Endodermal cell (in vitro differentiated cells): ENCODE measurements at regions not wholly inside any gene's neighbourhood (a gene's known extent, or its start where the extent isn't known, plus 50 kb on each side); places are given as distances from the start of the nearest gene placed in this dataset.

Source experiments
- DNase-seq: peaks from one replicate; pipeline ENCODE4 v3.0.0-alpha.2; 2017
- H3K27ac ChIP-seq: 2 replicates; pipeline ENCODE4 v1.5.1; 2013; ENCODE audit warnings: mild to moderate bottlenecking, low read depth, low read length, moderate library complexity
- H3K27me3 ChIP-seq: 2 replicates; pipeline ENCODE4 v1.6.1; 2013; ENCODE audit warnings: mild to moderate bottlenecking, low read length, moderate library complexity; ENCODE audit not compliant: insufficient read depth, control insufficient read depth, poor library complexity, severe bottlenecking
- H3K36me3 ChIP-seq: 2 replicates; pipeline ENCODE4 v1.7.0; 2013; ENCODE audit warnings: mild to moderate bottlenecking, low read length, moderate library complexity; ENCODE audit not compliant: control insufficient read depth, insufficient read depth
- H3K4me1 ChIP-seq: one replicate; pipeline ENCODE4 v1.7.0; 2013; ENCODE audit warnings: low read length; ENCODE audit not compliant: control insufficient read depth, insufficient read depth
- H3K4me3 ChIP-seq: 2 replicates; pipeline ENCODE4 v1.5.1; 2013; ENCODE audit warnings: mild to moderate bottlenecking, low read length, moderate library complexity
- H3K9ac ChIP-seq: 2 replicates; pipeline ENCODE4 v1.6.1; 2013; ENCODE audit warnings: mild to moderate bottlenecking, low read length, moderate library complexity; ENCODE audit not compliant: poor library complexity, severe bottlenecking; ENCODE audit errors: extremely low read depth
- H3K9me3 ChIP-seq: 2 replicates; pipeline ENCODE4 v1.6.1; 2013; ENCODE audit warnings: mild to moderate bottlenecking, low read length, moderate library complexity; ENCODE audit not compliant: control insufficient read depth
- H3K27ac Mint-ChIP-seq: 2 replicates; pipeline ENCODE4 v1.8.0; 2020; ENCODE audit warnings: mixed read lengths
- H3K27me3 Mint-ChIP-seq: 2 replicates; pipeline ENCODE4 v1.8.0; 2021; ENCODE audit warnings: mild to moderate bottlenecking, mixed read lengths; ENCODE audit not compliant: insufficient read depth
- H3K36me3 Mint-ChIP-seq: 2 replicates; pipeline ENCODE4 v1.8.0; 2020; ENCODE audit warnings: low read depth, mixed read lengths
- H3K4me1 Mint-ChIP-seq: 2 replicates; pipeline ENCODE4 v1.8.0; 2020; ENCODE audit warnings: mixed read lengths
- H3K4me3 Mint-ChIP-seq: 2 replicates; pipeline ENCODE4 v1.8.0; 2020; ENCODE audit warnings: mild to moderate bottlenecking, moderate library complexity, mixed read lengths
- H3K9me3 Mint-ChIP-seq: 2 replicates; pipeline ENCODE4 v1.8.0; 2020; ENCODE audit warnings: mild to moderate bottlenecking, mixed read lengths
- CTCF ChIP-seq: fragments of 200-600 bp; sonication (generic); conservative IDR thresholded peaks from 2 replicates; pipeline ENCODE4 v1.5.0; 2021; ENCODE audit warnings: antibody characterized with exemption, mild to moderate bottlenecking
- WGBS, 2 experiments: methylation state at CpG; one replicate each; pipeline versions ENCODE4 v1.1.5 to v1.1.7; 2013; ENCODE audit warnings: missing lambda C conversion rate in 2 of 2, mixed read lengths in 1 of 2; ENCODE audit not compliant: insufficient coverage in 1 of 2, insufficient read length in 1 of 2; 5-methylcytosine and 5-hydroxymethylcytosine counted together

- no peak overlapping the region for H3K4me3 ChIP-seq
- WGBS, 2 experiments, result 64 to 78% methylated on average over 3 to 5 of the region's 6 CpGs
- no peak overlapping the region for H3K9ac ChIP-seq
- no peak overlapping the region for H3K27ac ChIP-seq
- H3K36me3 Mint-ChIP-seq, result no peaks in the 10 kb centered on the region
- H3K4me1 Mint-ChIP-seq, result peaks cover 2% of the 10 kb centered on the region
- no peaks in the 10 kb centered on the region for H3K4me1 ChIP-seq
- peak; percentile 76 for TF ChIP-seq CTCF
- H3K9me3 Mint-ChIP-seq, result no peaks in the 10 kb centered on the region
- DNase-seq, result peak; percentile 87
- peaks cover 5% of the 10 kb centered on the region for H3K27me3 Mint-ChIP-seq
- no peak overlapping the region for H3K27ac Mint-ChIP-seq
- H3K36me3 ChIP-seq, result no peaks in the 10 kb centered on the region
- no peaks in the 10 kb centered on the region for H3K27me3 ChIP-seq
- no peak overlapping the region for H3K4me3 Mint-ChIP-seq
- no peaks in the 10 kb centered on the region for H3K9me3 ChIP-seq
These were observed 362.1 kb upstream of the STXBP6 start for GRCh38 chr14:25411781-25412757.

GRCh38 chr14:25406818-25407217 lies 356.9 kb upstream of the STXBP6 start:
- H3K9me3 ChIP-seq, result no peaks in the 10 kb centered on the region
- no peak overlapping the region for H3K27ac ChIP-seq
- H3K4me3 ChIP-seq, result no peak overlapping the region
- H3K27me3 ChIP-seq, result peaks cover under 1% of the 10 kb centered on the region
- no peak overlapping the region for H3K27ac Mint-ChIP-seq
- peaks cover 5% of the 10 kb centered on the region for H3K27me3 Mint-ChIP-seq
- no peaks in the 10 kb centered on the region for H3K4me1 ChIP-seq
- DNase-seq, result peak; percentile 81
- H3K36me3 ChIP-seq, result no peaks in the 10 kb centered on the region
- H3K9ac ChIP-seq, result no peak overlapping the region
- H3K4me3 Mint-ChIP-seq, result no peak overlapping the region
- no peaks in the 10 kb centered on the region for H3K9me3 Mint-ChIP-seq
- 0 to 22% methylated on average over 2 to 4 of the region's 5 CpGs for WGBS, 2 experiments
- H3K4me1 Mint-ChIP-seq, result no peaks in the 10 kb centered on the region
- TF ChIP-seq CTCF, result peak; percentile 84
- no peaks in the 10 kb centered on the region for H3K36me3 Mint-ChIP-seq

- Mint-ChIP-seq H3K4me3 (no peak overlapping the region), H3K9me3 (no peaks in the 10 kb centered on the region), H3K36me3 (no peaks in the 10 kb centered on the region), H3K27ac (no peak overlapping the region), H3K27me3 (peaks cover 9% of the 10 kb centered on the region), H3K4me1 (peaks cover under 1% of the 10 kb centered on the region)
- Histone ChIP-seq H3K4me3 (no peak overlapping the region), H3K9ac (no peak overlapping the region), H3K9me3 (no peaks in the 10 kb centered on the region), H3K4me1 (no peaks in the 10 kb centered on the region), H3K36me3 (no peaks in the 10 kb centered on the region), H3K27ac (no peak overlapping the region), H3K27me3 (peaks cover 6% of the 10 kb centered on the region)
- peak; percentile 81 for DNase-seq
- TF ChIP-seq CTCF, result peak; percentile 89
- WGBS, 2 experiments, result 25 to 38% methylated on average over 4 to 11 of the region's 12 CpGs
These were observed 350.8 kb upstream of the STXBP6 start for GRCh38 chr14:25400607-25401206.
